ENCODE measurements at regions not wholly inside any gene's neighbourhood (a gene's known extent, or its start where the extent isn't known, plus 50 kb on each side); places are given as distances from the start of the nearest gene placed in this dataset.
"Not testable (repeated sequence)": the region's sequence is repeated elsewhere in the genome, so short reads cannot be mapped to it uniquely, and the experiment has no call there.

- H3K36me3 ChIP-seq (ENCODE audit: insufficient read depth, low read length) = no peaks in the 10 kb centered on the region
- H3K9me2 ChIP-seq (ENCODE audit: insufficient read depth, low read length) = no peaks in the 10 kb centered on the region
- H2AFZ ChIP-seq (ENCODE audit: low read length) = no peak overlapping the region
- ChIA-PET POLR2A (interaction anchor here (0.6 kb wide), 1 partner anchor 1156 kb away, joined by 4 read pairs; no protein-coding TSS in a partner anchor), CTCF (ENCODE audit: unreplicated experiment) (no interaction called here)
- no peaks in the 10 kb centered on the region for H4K20me1 ChIP-seq (ENCODE audit: insufficient read depth, low read length)
- no peak for DNase-seq (ENCODE audit: low spot score)
- no peaks in the 10 kb centered on the region for H3K79me2 ChIP-seq (ENCODE audit: insufficient read depth, low read depth, low read length)
- intact Hi-C loops (cut with micrococcal nuclease; ENCODE audit: unreplicated experiment) = no loop called here
- H3K27ac ChIP-seq (ENCODE audit: low read depth, low read length, poor library complexity, severe bottlenecking) = no peak overlapping the region
- TF ChIP-seq EZH2phosphoT487 (IDR thresholded peaks at IDR 0.05; ENCODE audit: borderline replicate concordance, low read depth, low read length) (no peak), CTCF (conservative IDR thresholded peaks at IDR 0.05; ENCODE audit: low read length) (no peak)
- no peak overlapping the region for H3K4me3 ChIP-seq (ENCODE audit: low read depth, low read length, poor library complexity, severe bottlenecking)
- BruUV-seq (replicated peaks) = no TSS peak
- no peaks in the 10 kb centered on the region for H3K9me3 ChIP-seq (ENCODE audit: low read length)
- no peaks in the 10 kb centered on the region for H3K4me1 ChIP-seq (ENCODE audit: insufficient read depth, low read length, poor library complexity, severe bottlenecking)
- H3K4me2 ChIP-seq (ENCODE audit: low read length) = no peak overlapping the region
Observed at GRCh38 chr2:167572883-167573619, 674.3 kb downstream of the STK39 start.

GRCh38 chr2:167570370-167570769, 677.0 kb downstream of the STK39 start:
- no peaks in the 10 kb centered on the region for H3K36me3 ChIP-seq (ENCODE audit: insufficient read depth, low read length)
- H3K27ac ChIP-seq (ENCODE audit: low read depth, low read length, poor library complexity, severe bottlenecking) = no peak overlapping the region
- no peaks in the 10 kb centered on the region for H3K9me3 ChIP-seq (ENCODE audit: low read length)
- ChIA-PET POLR2A (no interaction called here), CTCF (ENCODE audit: unreplicated experiment) (no interaction called here)
- H3K4me1 ChIP-seq (ENCODE audit: insufficient read depth, low read length, poor library complexity, severe bottlenecking) = no peaks in the 10 kb centered on the region
- DNase-seq (ENCODE audit: low spot score) = no peak
- intact Hi-C loops (cut with micrococcal nuclease; ENCODE audit: unreplicated experiment) = no loop called here
- H3K79me2 ChIP-seq (ENCODE audit: insufficient read depth, low read depth, low read length) = no peaks in the 10 kb centered on the region
- TF ChIP-seq CTCF (conservative IDR thresholded peaks at IDR 0.05; ENCODE audit: low read length) (no peak), EZH2phosphoT487 (IDR thresholded peaks at IDR 0.05; ENCODE audit: borderline replicate concordance, low read depth, low read length) (no peak)
- BruUV-seq (replicated peaks) = no TSS peak
- no peaks in the 10 kb centered on the region for H4K20me1 ChIP-seq (ENCODE audit: insufficient read depth, low read length)
- no peak overlapping the region for H3K4me2 ChIP-seq (ENCODE audit: low read length)
- no peaks in the 10 kb centered on the region for H3K9me2 ChIP-seq (ENCODE audit: insufficient read depth, low read length)
- H3K4me3 ChIP-seq (ENCODE audit: low read depth, low read length, poor library complexity, severe bottlenecking) = no peak overlapping the region
- no peak overlapping the region for H2AFZ ChIP-seq (ENCODE audit: low read length)

- H2AFZ ChIP-seq (ENCODE audit: low read length); H3K27ac ChIP-seq (ENCODE audit: low read depth, low read length, poor library complexity, severe bottlenecking); H3K79me2 ChIP-seq (ENCODE audit: insufficient read depth, low read depth, low read length); H3K9me2 ChIP-seq (ENCODE audit: insufficient read depth, low read length); DNase-seq (ENCODE audit: low spot score); BruUV-seq (replicated peaks); H3K4me1 ChIP-seq (ENCODE audit: insufficient read depth, low read length, poor library complexity, severe bottlenecking); H3K9me3 ChIP-seq (ENCODE audit: low read length); intact Hi-C loops (cut with micrococcal nuclease; ENCODE audit: unreplicated experiment); H4K20me1 ChIP-seq (ENCODE audit: insufficient read depth, low read length); H3K4me3 ChIP-seq (ENCODE audit: low read depth, low read length, poor library complexity, severe bottlenecking); H3K4me2 ChIP-seq (ENCODE audit: low read length); CTCF ChIA-PET (ENCODE audit: unreplicated experiment); POLR2A ChIA-PET; H3K36me3 ChIP-seq (ENCODE audit: insufficient read depth, low read length): not testable (repeated sequence)
Observed at GRCh38 chr2:167563885-167564619, 675.8 kb downstream of the XIRP2 start.

- H3K9me2 ChIP-seq (ENCODE audit: insufficient read depth, low read length); H3K27ac ChIP-seq (ENCODE audit: low read depth, low read length, poor library complexity, severe bottlenecking); H4K20me1 ChIP-seq (ENCODE audit: insufficient read depth, low read length); H3K79me2 ChIP-seq (ENCODE audit: insufficient read depth, low read depth, low read length); H3K9me3 ChIP-seq (ENCODE audit: low read length); H3K4me1 ChIP-seq (ENCODE audit: insufficient read depth, low read length, poor library complexity, severe bottlenecking); H3K36me3 ChIP-seq (ENCODE audit: insufficient read depth, low read length); H3K4me3 ChIP-seq (ENCODE audit: low read depth, low read length, poor library complexity, severe bottlenecking); CTCF ChIA-PET (ENCODE audit: unreplicated experiment); BruUV-seq (replicated peaks); DNase-seq (ENCODE audit: low spot score); POLR2A ChIA-PET; H2AFZ ChIP-seq (ENCODE audit: low read length); intact Hi-C loops (cut with micrococcal nuclease; ENCODE audit: unreplicated experiment); H3K4me2 ChIP-seq (ENCODE audit: low read length): not testable (repeated sequence)
Observed at GRCh38 chr2:167558272-167558991, 670.2 kb downstream of the XIRP2 start.
